ENCODE measurements at regions not wholly inside any gene's neighbourhood (a gene's known extent, or its start where the extent isn't known, plus 50 kb on each side); places are given as distances from the start of the nearest gene placed in this dataset.

DNA sequence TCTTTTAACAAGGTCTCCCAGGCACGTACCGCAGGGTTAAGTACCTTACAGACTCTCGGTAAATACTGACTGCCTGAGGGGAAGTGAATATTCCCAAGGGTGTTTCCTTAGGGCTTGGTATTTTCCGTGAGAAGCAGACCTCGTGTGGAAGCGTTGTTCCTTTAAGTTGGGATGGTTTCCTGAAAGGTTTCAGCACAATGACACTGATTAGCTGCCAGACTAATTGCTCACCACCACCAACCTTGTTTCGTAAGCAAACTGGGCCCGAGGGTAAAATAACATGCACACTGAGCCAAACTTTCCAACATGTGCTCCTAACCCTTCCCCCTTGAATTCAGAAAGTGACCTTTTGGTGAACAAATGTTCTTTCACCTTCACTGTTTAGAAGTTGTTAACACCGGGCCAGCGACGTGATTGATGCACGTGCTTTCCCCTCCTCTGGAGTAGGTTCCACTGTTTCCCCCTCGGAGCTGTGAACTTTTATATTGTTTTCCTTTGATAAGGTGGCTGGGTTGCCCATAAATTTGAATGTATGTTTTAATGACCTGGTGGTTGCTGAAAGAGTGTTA is 128.1 kb upstream of the RPS23 start (continued):
- TF ChIP-seq ZBTB25 (CRISPR knock-in tag; IDR thresholded peaks at IDR 0.05), result no peak
- TF ChIP-seq SMAD3 (CRISPR knock-in tag; IDR thresholded peaks at IDR 0.05), result no peak
- no peak for TF ChIP-seq HNRNPUL1 (IDR thresholded peaks at IDR 0.05; ENCODE audit: low read depth, low read length)
- TF ChIP-seq GLI4 (CRISPR knock-in tag; IDR thresholded peaks at IDR 0.05; ENCODE audit: borderline replicate concordance), result no peak
- TF ChIP-seq TAF1 (CRISPR knock-in tag; IDR thresholded peaks at IDR 0.05), result no peak
- no peak for TF ChIP-seq ZNF501 (CRISPR knock-in tag; IDR thresholded peaks at IDR 0.05)
- no peak for TF ChIP-seq ZNF674 (CRISPR knock-in tag; IDR thresholded peaks at IDR 0.05; ENCODE audit: low read depth)
- no peak for TF ChIP-seq XBP1 (CRISPR knock-in tag; IDR thresholded peaks at IDR 0.05)
- TF ChIP-seq ZNF503 (CRISPR knock-in tag; IDR thresholded peaks at IDR 0.05), result no peak
- TF ChIP-seq ZNF567 (CRISPR knock-in tag; IDR thresholded peaks at IDR 0.05; ENCODE audit: borderline replicate concordance), result no peak
- no peak for TF ChIP-seq ZNF788 (CRISPR knock-in tag; IDR thresholded peaks at IDR 0.05; ENCODE audit: borderline replicate concordance)

Measured in HepG2 (cell line).